Kidney (tissue), 13 donors: ENCODE measurements at regions not wholly inside any gene's neighbourhood (a gene's known extent, or its start where the extent isn't known, plus 50 kb on each side); places are given as distances from the start of the nearest gene placed in this dataset.
A peak's percentile ranks its signal among the peaks of the same experiment; 100 is the strongest.

Experiments
- DNase-seq, 5 donors: peaks; one replicate each; pipeline ENCODE4 v3.0.0-alpha.2; 2013 to 2020
- FAIRE-seq: peaks from 2 replicates; lab custom pipeline; 2012; peaks lifted over from hg19 to GRCh38; lab: Jason Lieb, UNC
- H3K27ac ChIP-seq, 2 donors: one replicate each; pipeline ENCODE4 v1.7.0; 2013; ENCODE audit warnings: low read depth in 2 of 2, low read length in 2 of 2, inconsistent platforms in 1 of 2
- H3K27me3 ChIP-seq: one replicate; pipeline ENCODE4 v1.7.1; 2013; ENCODE audit warnings: low read length, inconsistent platforms; ENCODE audit not compliant: control insufficient read depth, insufficient read depth
- H3K36me3 ChIP-seq, 3 donors: one replicate each; pipeline versions ENCODE4 v1.7.0 to v1.7.1; 2013; ENCODE audit warnings: low read length in 3 of 3, control low read depth in 1 of 3, inconsistent platforms in 1 of 3; ENCODE audit not compliant: insufficient read depth in 3 of 3, control insufficient read depth in 2 of 3
- H3K4me1 ChIP-seq, 3 donors: one replicate each; pipeline versions ENCODE4 v1.7.0 to v1.7.1; 2013; ENCODE audit warnings: low read length in 3 of 3, inconsistent platforms in 1 of 3, low read depth in 1 of 3; ENCODE audit not compliant: control insufficient read depth in 2 of 3, insufficient read depth in 2 of 3
- H3K4me3 ChIP-seq, 3 donors: one replicate each; pipeline versions ENCODE4 v1.7.0 to v1.8.1; 2013; ENCODE audit warnings: low read length in 3 of 3, control low read depth in 1 of 3, inconsistent platforms in 1 of 3
- H3K9ac ChIP-seq, 3 donors: one replicate each; pipeline versions ENCODE4 v1.7.0 to v1.7.1; 2013; ENCODE audit warnings: low read length in 3 of 3, control low read depth in 1 of 3, inconsistent platforms in 1 of 3
- H3K9me3 ChIP-seq, 3 donors: one replicate each; pipeline versions ENCODE4 v1.7.0 to v1.7.1; 2013; ENCODE audit warnings: low read length in 3 of 3, control low read depth in 1 of 3, inconsistent platforms in 1 of 3; ENCODE audit not compliant: control insufficient read depth in 2 of 3, insufficient read depth in 1 of 3
- intact Hi-C: fragments of 100-400 bp; cut with DNase I; formaldehyde crosslinking; loops from one replicate; pipeline ENCODE4 v1.11.1; 2022
- TF ChIP-seq, protein P1 (sequence below): IDR thresholded peaks from 3 replicates; pipeline ENCODE4 v1.5.1; 2012; ENCODE audit warnings: mild to moderate bottlenecking, moderate library complexity, borderline replicate concordance; ENCODE audit not compliant: insufficient read depth; ENCODE audit errors: extremely low read depth
- donor health status: control.
- donor health status: control.
- donor health status: control.
- donor health status: control.
- donor health status: control.
- donor health status: DM: yes; HTN: yes; CAD: no.
- donor health status: Normal renal cell carcinoma (clear cell type).

DNA sequence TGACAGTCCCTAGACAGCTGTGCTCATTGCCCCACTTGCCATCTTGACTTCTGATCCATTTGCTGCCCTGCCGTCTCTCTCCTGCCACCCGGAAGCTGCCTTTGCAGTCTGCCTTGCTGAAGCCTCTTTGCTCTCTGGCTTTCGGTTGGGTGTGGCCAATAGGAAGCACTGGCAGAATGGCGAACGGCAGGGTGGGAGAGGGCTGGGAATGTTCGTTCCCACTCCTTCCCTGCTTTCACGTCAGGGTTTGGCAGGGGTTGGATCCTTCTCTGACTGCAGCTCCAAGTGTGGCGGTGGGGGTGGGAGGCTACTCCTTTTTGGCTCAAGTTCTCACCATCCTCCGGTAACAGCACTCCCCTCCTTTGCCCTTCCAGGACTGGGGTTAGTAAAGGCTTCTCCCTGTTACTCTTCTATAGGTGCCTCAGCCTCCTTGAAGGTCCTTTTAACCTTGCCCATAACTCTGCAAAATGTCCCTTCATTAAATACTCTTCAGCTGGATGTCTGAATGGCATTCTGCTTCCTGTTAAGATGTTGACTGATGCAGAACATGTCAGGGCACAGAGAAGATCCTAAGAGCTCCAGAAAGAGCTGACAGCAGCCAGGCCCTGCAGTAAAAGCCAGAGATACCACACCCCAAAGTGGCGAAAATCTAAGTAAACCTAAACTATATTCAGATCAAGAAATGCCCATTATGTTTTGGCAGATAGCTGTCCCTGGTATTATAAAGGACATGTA lies 299.7 kb downstream of the CDCA7 start:
- Histone ChIP-seq H3K9ac (no peak overlapping the region), H3K4me3 (peak overlapping the region in 1 of 3 donors; percentile 6), H3K9me3 (no peaks in the 10 kb centered on the region), H3K27ac (no peak overlapping the region), H3K4me1 (no peaks in the 10 kb centered on the region), H3K27me3 (no peaks in the 10 kb centered on the region), H3K36me3 (no peaks in the 10 kb centered on the region)
- TF ChIP-seq, protein P1, sequence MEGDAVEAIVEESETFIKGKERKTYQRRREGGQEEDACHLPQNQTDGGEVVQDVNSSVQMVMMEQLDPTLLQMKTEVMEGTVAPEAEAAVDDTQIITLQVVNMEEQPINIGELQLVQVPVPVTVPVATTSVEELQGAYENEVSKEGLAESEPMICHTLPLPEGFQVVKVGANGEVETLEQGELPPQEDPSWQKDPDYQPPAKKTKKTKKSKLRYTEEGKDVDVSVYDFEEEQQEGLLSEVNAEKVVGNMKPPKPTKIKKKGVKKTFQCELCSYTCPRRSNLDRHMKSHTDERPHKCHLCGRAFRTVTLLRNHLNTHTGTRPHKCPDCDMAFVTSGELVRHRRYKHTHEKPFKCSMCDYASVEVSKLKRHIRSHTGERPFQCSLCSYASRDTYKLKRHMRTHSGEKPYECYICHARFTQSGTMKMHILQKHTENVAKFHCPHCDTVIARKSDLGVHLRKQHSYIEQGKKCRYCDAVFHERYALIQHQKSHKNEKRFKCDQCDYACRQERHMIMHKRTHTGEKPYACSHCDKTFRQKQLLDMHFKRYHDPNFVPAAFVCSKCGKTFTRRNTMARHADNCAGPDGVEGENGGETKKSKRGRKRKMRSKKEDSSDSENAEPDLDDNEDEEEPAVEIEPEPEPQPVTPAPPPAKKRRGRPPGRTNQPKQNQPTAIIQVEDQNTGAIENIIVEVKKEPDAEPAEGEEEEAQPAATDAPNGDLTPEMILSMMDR = no peak
- intact Hi-C loops = no loop called here
- peak in 3 of 5 donors; percentile 35 to 52 (median 41) for DNase-seq
- FAIRE-seq = no peak

DNA sequence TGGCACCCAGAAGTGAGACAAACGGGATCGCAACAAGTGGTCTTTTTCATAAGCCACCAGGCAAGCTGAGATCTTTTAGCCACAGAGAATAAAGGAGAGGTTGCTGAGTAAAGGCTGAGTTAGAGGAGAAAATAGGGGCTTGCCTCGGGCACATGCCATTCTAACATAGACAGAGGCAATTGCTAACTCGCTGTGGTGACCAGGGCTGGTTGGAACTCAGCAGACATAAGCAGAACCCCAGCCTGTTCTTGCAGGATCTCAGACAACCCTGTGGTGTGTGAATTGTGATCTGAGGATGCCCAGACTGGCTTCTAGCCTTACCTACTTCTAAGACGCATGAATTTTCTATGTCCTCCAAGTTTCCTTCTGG lies 300.2 kb downstream of the CDCA7 start:
- Histone ChIP-seq H3K9me3 (no peaks in the 10 kb centered on the region), H3K27ac (no peak overlapping the region), H3K27me3 (no peaks in the 10 kb centered on the region), H3K9ac (no peak overlapping the region), H3K36me3 (no peaks in the 10 kb centered on the region), H3K4me1 (no peaks in the 10 kb centered on the region), H3K4me3 (no peak overlapping the region)
- intact Hi-C loops = no loop called here
- FAIRE-seq = no peak
- TF ChIP-seq, protein P1 = no peak
- DNase-seq = no peak

DNA sequence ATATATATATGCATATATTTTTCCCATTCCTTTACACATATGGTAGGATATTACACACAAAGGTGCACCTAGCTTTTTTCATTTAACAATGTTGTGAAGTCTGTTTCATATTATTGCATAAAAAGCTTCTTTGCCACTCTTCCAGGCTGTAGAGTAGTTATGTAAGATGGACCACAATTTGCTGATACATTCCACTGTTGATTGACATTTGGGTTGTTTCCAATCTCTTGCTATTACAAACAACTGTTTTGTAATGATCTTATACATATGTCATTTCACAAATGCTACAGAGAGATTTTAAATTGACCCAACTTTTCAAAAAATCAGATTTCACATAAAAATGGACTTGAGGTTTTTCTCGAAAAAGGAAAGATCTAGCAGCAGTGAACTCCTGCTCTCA lies 301.4 kb downstream of the CDCA7 start:
- no peak for FAIRE-seq
- H3K4me1 ChIP-seq = no peaks in the 10 kb centered on the region
- DNase-seq = no peak
- TF ChIP-seq, protein P1 = no peak
- H3K9ac ChIP-seq = no peak overlapping the region
- no peak overlapping the region for H3K4me3 ChIP-seq
- H3K9me3 ChIP-seq = no peaks in the 10 kb centered on the region
- no peaks in the 10 kb centered on the region for H3K27me3 ChIP-seq
- intact Hi-C loops = no loop called here
- no peaks in the 10 kb centered on the region for H3K36me3 ChIP-seq
- no peak overlapping the region for H3K27ac ChIP-seq
